IMR-90 (cell line): ENCODE measurements at regions not wholly inside any gene's neighbourhood (a gene's known extent, or its start where the extent isn't known, plus 50 kb on each side); places are given as distances from the start of the nearest gene placed in this dataset.

Source experiments
- ATAC-seq: fragments of 200-7000 bp; cut with Tn5 transposase; 2 replicates; pipeline ENCODE4 v1.9.1; 2020; ENCODE audit warnings: low read depth, mild to moderate bottlenecking, moderate library complexity
- BruUV-seq: library from RNA; stranded (reverse); fragments of 400-500 nt; replicated peaks from 2 replicates; lab custom pipeline; 2021; lab: Mats Ljungman, UMichigan
- CTCF ChIA-PET: fragments of 300-600 bp; formaldehyde crosslinking; extraction: SDS; loops from one replicate; lab custom pipeline; 2021; ENCODE audit warnings: antibody characterized with exemption; lab: Yijun Ruan, JAX
- POLR2A ChIA-PET: fragments of 300-600 bp; sonication (Branson Sonifier 250); formaldehyde crosslinking; loops from one replicate; lab custom pipeline; 2022; ENCODE audit warnings: antibody characterized with exemption; ENCODE audit not compliant: unreplicated experiment; lab: Charles Lee
- DNase-seq: peaks from one replicate; pipeline ENCODE4 v3.0.0; 2013
- H2AFZ ChIP-seq: replicated peaks from 2 replicates; pipeline ENCODE3; 2013; ENCODE audit warnings: low read length, mild to moderate bottlenecking; ENCODE audit not compliant: poor library complexity
- H2AK5ac ChIP-seq: 2 replicates; pipeline ENCODE4 v1.6.1; 2013; ENCODE audit warnings: low read depth, low read length, inconsistent platforms
- H2AK9ac ChIP-seq: replicated peaks from 2 replicates; pipeline ENCODE3; 2013; ENCODE audit warnings: mild to moderate bottlenecking, low read depth, low read length, moderate library complexity; ENCODE audit not compliant: poor library complexity
- H2BK120ac ChIP-seq: 2 replicates; pipeline ENCODE4 v1.6.1; 2013; ENCODE audit warnings: low read depth, low read length, inconsistent platforms
- H2BK15ac ChIP-seq: 3 replicates; pipeline ENCODE4 v1.6.1; 2013; ENCODE audit warnings: low read depth, low read length, inconsistent platforms
- H2BK20ac ChIP-seq: 2 replicates; pipeline ENCODE4 v1.6.1; 2013; ENCODE audit warnings: low read depth, mild to moderate bottlenecking, inconsistent platforms, low read length, moderate library complexity
- H2BK5ac ChIP-seq: 2 replicates; pipeline ENCODE4 v1.6.1; 2013; ENCODE audit warnings: mild to moderate bottlenecking, low read depth, low read length, inconsistent platforms; ENCODE audit not compliant: poor library complexity, severe bottlenecking
- H3K14ac ChIP-seq: replicated peaks from 2 replicates; pipeline ENCODE4 v1.6.1; 2013; ENCODE audit warnings: low read depth, low read length, inconsistent platforms
- H3K18ac ChIP-seq: 2 replicates; pipeline ENCODE4 v1.6.1; 2013; ENCODE audit warnings: low read depth, low read length, control low read depth
- H3K23ac ChIP-seq: 2 replicates; pipeline ENCODE4 v1.6.1; 2013; ENCODE audit warnings: low read depth, low read length, inconsistent platforms
- H3K27ac ChIP-seq: 2 replicates; pipeline ENCODE4 v1.5.1; 2013; ENCODE audit warnings: mild to moderate bottlenecking, control low read depth, low read length; ENCODE audit not compliant: insufficient read depth
- H3K27me3 ChIP-seq: 2 replicates; pipeline ENCODE4 v1.6.1; 2013; ENCODE audit warnings: low read length; ENCODE audit not compliant: control insufficient read depth, insufficient read depth
- H3K36me3 ChIP-seq: 2 replicates; pipeline ENCODE4 v1.6.1; 2013; ENCODE audit warnings: low read length, mixed read lengths; ENCODE audit not compliant: control insufficient read depth, insufficient read depth
- H3K4ac ChIP-seq: 2 replicates; pipeline ENCODE4 v1.6.1; 2013; ENCODE audit warnings: low read depth, low read length, inconsistent platforms
- H3K4me1 ChIP-seq: 2 replicates; pipeline ENCODE4 v1.6.1; 2013; ENCODE audit warnings: low read length, mixed read lengths; ENCODE audit not compliant: control insufficient read depth, insufficient read depth
- H3K4me2 ChIP-seq: 2 replicates; pipeline ENCODE4 v1.6.1; 2013; ENCODE audit warnings: low read depth, mild to moderate bottlenecking, control low read depth, low read length, moderate library complexity
- H3K4me3 ChIP-seq: 2 replicates; pipeline ENCODE4 v1.5.1; 2013; ENCODE audit warnings: low read depth, mild to moderate bottlenecking, control low read depth, low read length, moderate library complexity; ENCODE audit not compliant: insufficient read depth
- H3K56ac ChIP-seq: 2 replicates; pipeline ENCODE4 v1.6.1; 2013; ENCODE audit warnings: low read length, inconsistent platforms; ENCODE audit not compliant: insufficient read depth; ENCODE audit errors: extremely low read depth
- H3K79me1 ChIP-seq, 2 experiments: 2 replicates each; pipeline ENCODE4 v1.6.1; 2013; ENCODE audit warnings: low read length in 2 of 2, inconsistent platforms in 1 of 2, low read depth in 1 of 2
- H3K9ac ChIP-seq: 2 replicates; pipeline ENCODE4 v1.6.1; 2013; ENCODE audit warnings: low read depth, low read length, control low read depth
- H3K9me1 ChIP-seq: 2 replicates; pipeline ENCODE4 v1.6.1; 2013; ENCODE audit warnings: low read length, inconsistent platforms; ENCODE audit not compliant: insufficient read depth
- H3K9me3 ChIP-seq: 2 replicates; pipeline ENCODE4 v1.6.1; 2013; ENCODE audit warnings: low read length; ENCODE audit not compliant: control insufficient read depth, insufficient read depth
- H4K20me1 ChIP-seq: 2 replicates; pipeline ENCODE4 v1.6.1; 2013; ENCODE audit warnings: low read length, inconsistent platforms; ENCODE audit not compliant: insufficient read depth
- H4K5ac ChIP-seq: 2 replicates; pipeline ENCODE4 v1.6.1; 2013; ENCODE audit warnings: mild to moderate bottlenecking, low read depth, low read length, control low read depth
- H4K8ac ChIP-seq, 2 experiments: 2 replicates each; pipeline ENCODE4 v1.6.1; 2013; ENCODE audit warnings: low read depth in 2 of 2, low read length in 2 of 2, control low read depth in 1 of 2, inconsistent platforms in 1 of 2
- H4K91ac ChIP-seq: 2 replicates; pipeline ENCODE4 v1.6.1; 2013; ENCODE audit warnings: low read depth, low read length, inconsistent platforms; ENCODE audit not compliant: insufficient read depth
- CHD1 ChIP-seq: IDR thresholded peaks from 2 replicates; pipeline ENCODE4 v1.6.1; 2012; ENCODE audit warnings: low read depth, low read length, improper control_type of control experiment
- FOS ChIP-seq: fragments of 150-350 bp; IDR thresholded peaks from 2 replicates; pipeline ENCODE4 v1.6.1; 2016; ENCODE audit warnings: low read depth, low read length
- MAZ ChIP-seq: IDR thresholded peaks from 2 replicates; pipeline ENCODE4 v1.6.1; 2012; ENCODE audit warnings: low read depth, mild to moderate bottlenecking, low read length, improper control_type of control experiment, moderate library complexity, borderline replicate concordance
- MXI1 ChIP-seq: IDR thresholded peaks from 2 replicates; pipeline ENCODE4 v1.6.1; 2012; ENCODE audit warnings: low read depth, mild to moderate bottlenecking, low read length, moderate library complexity, borderline replicate concordance
- NFE2L2 ChIP-seq: fragments of 150-350 bp; IDR thresholded peaks from 2 replicates; pipeline ENCODE4 v1.6.1; 2016; ENCODE audit warnings: low read depth, mild to moderate bottlenecking, low read length
- POLR2A ChIP-seq: IDR thresholded peaks from 2 replicates; pipeline ENCODE4 v1.6.1; 2012; ENCODE audit warnings: mild to moderate bottlenecking, low read depth, low read length
- RAD21 ChIP-seq: IDR thresholded peaks from 2 replicates; pipeline ENCODE4 v1.6.1; 2012; ENCODE audit warnings: low read length, improper control_type of control experiment
- RCOR1 ChIP-seq: IDR thresholded peaks from 2 replicates; pipeline ENCODE4 v1.6.1; 2012; ENCODE audit warnings: mild to moderate bottlenecking, low read length, improper control_type of control experiment; ENCODE audit not compliant: insufficient replicate concordance
- RFX5 ChIP-seq: IDR thresholded peaks from 2 replicates; pipeline ENCODE4 v1.8.0; 2012; ENCODE audit warnings: low read depth, mild to moderate bottlenecking, low read length, moderate library complexity
- SMC3 ChIP-seq: fragments of 150-350 bp; IDR thresholded peaks from 2 replicates; pipeline ENCODE4 v1.6.1; 2016; ENCODE audit warnings: low read depth, mild to moderate bottlenecking, antibody characterized with exemption, low read length, moderate library complexity
- WGBS, 2 experiments: methylation state at CpG; one replicate each; pipeline versions ENCODE4 v1.1.5 to v1.1.7; 2013; ENCODE audit warnings: missing lambda C conversion rate in 2 of 2; ENCODE audit not compliant: insufficient read length in 1 of 2; ENCODE audit errors: extremely low coverage in 2 of 2; 5-methylcytosine and 5-hydroxymethylcytosine counted together
- dilution Hi-C: fragments of 300-500 bp; cut with HindIII; formaldehyde crosslinking; loops from one replicate; pipeline ENCODE4 v1.14.3; 2018; ENCODE audit warnings: low sequenced_read_pairs; ENCODE audit not compliant: unreplicated experiment
- in situ Hi-C: fragments of 300-500 bp; cut with MboI; formaldehyde crosslinking; loops from 3 replicates; pipeline ENCODE4 v1.14.3; 2019; ENCODE audit warnings: low sequenced_read_pairs, inconsistent platforms, mixed read lengths
- intact Hi-C: fragments of 100-400 bp; cut with micrococcal nuclease; formaldehyde crosslinking; loops from 2 replicates; pipeline ENCODE4 v1.10.0; 2022
- TF ChIP-seq, protein P1 (sequence below): fragments of 150-350 bp; IDR thresholded peaks from 2 replicates; pipeline ENCODE4 v1.6.1; 2016; ENCODE audit warnings: low read depth, mild to moderate bottlenecking, low read length, moderate library complexity, borderline replicate concordance
- TF ChIP-seq, protein P2 (sequence below): conservative IDR thresholded peaks from 2 replicates; pipeline ENCODE4 v1.5.1; 2012; ENCODE audit warnings: mild to moderate bottlenecking, low read depth, low read length, improper control_type of control experiment

- no peak for TF ChIP-seq RAD21
These were observed 128.5 kb downstream of the KIF26A start (continued) for GRCh38 chr14:104266631-104267575.

- no peak overlapping the region for H2BK5ac ChIP-seq
- H3K4me1 ChIP-seq, result no peaks in the 10 kb centered on the region
- ATAC-seq, result no peak
- no peak overlapping the region for H2AFZ ChIP-seq
- in situ Hi-C loops, result no loop called here
- no peak overlapping the region for H3K9ac ChIP-seq
- H3K27ac ChIP-seq, result no peak overlapping the region
- H2BK20ac ChIP-seq, result no peak overlapping the region
- H3K18ac ChIP-seq, result no peak overlapping the region
- ChIA-PET POLR2A (no interaction called here), CTCF (interaction anchor here (0.7 kb wide), 1 partner anchor 1793 kb away, joined by 7 read pairs; no protein-coding TSS in a partner anchor)
- no peak overlapping the region for H3K4me3 ChIP-seq
- no peak overlapping the region for H3K4ac ChIP-seq
- H3K23ac ChIP-seq, result no peak overlapping the region
- WGBS, 2 experiments, result 60% methylated on average over 4 of the region's 18 CpGs; no CpG with 5 or more reads in 1 of the 2 experiments
- dilution Hi-C loops, result no loop called here
- no peak overlapping the region for H3K14ac ChIP-seq
- no peaks in the 10 kb centered on the region for H3K27me3 ChIP-seq
- H3K56ac ChIP-seq, result no peak overlapping the region
- H3K4me2 ChIP-seq, result no peak overlapping the region
- H4K91ac ChIP-seq, result no peak overlapping the region
- H3K79me1 ChIP-seq, result no peaks in the 10 kb centered on the region
- no peak overlapping the region for H2AK5ac ChIP-seq
- H2AK9ac ChIP-seq, result no peak overlapping the region
- no peak overlapping the region for H4K8ac ChIP-seq
- no peaks in the 10 kb centered on the region for H3K9me1 ChIP-seq
- H2BK15ac ChIP-seq, result no peak overlapping the region
- no peak overlapping the region for H4K5ac ChIP-seq
- H3K36me3 ChIP-seq, result no peaks in the 10 kb centered on the region
- peaks cover 37% of the 10 kb centered on the region for H3K9me3 ChIP-seq
- intact Hi-C loops, result no loop called here
- H2BK120ac ChIP-seq, result no peak overlapping the region
- H4K20me1 ChIP-seq, result no peaks in the 10 kb centered on the region
- no peak for DNase-seq
- no TSS peak for BruUV-seq
- TF ChIP-seq CHD1, result no peak
- no peak for TF ChIP-seq POLR2A
- no peak for TF ChIP-seq SMC3
- TF ChIP-seq, protein P1, sequence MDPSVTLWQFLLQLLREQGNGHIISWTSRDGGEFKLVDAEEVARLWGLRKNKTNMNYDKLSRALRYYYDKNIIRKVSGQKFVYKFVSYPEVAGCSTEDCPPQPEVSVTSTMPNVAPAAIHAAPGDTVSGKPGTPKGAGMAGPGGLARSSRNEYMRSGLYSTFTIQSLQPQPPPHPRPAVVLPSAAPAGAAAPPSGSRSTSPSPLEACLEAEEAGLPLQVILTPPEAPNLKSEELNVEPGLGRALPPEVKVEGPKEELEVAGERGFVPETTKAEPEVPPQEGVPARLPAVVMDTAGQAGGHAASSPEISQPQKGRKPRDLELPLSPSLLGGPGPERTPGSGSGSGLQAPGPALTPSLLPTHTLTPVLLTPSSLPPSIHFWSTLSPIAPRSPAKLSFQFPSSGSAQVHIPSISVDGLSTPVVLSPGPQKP, result no peak
- no peak for TF ChIP-seq RFX5
- TF ChIP-seq NFE2L2, result no peak
- no peak for TF ChIP-seq RCOR1
- TF ChIP-seq MXI1, result no peak
- no peak for TF ChIP-seq RAD21
- TF ChIP-seq, protein P2, sequence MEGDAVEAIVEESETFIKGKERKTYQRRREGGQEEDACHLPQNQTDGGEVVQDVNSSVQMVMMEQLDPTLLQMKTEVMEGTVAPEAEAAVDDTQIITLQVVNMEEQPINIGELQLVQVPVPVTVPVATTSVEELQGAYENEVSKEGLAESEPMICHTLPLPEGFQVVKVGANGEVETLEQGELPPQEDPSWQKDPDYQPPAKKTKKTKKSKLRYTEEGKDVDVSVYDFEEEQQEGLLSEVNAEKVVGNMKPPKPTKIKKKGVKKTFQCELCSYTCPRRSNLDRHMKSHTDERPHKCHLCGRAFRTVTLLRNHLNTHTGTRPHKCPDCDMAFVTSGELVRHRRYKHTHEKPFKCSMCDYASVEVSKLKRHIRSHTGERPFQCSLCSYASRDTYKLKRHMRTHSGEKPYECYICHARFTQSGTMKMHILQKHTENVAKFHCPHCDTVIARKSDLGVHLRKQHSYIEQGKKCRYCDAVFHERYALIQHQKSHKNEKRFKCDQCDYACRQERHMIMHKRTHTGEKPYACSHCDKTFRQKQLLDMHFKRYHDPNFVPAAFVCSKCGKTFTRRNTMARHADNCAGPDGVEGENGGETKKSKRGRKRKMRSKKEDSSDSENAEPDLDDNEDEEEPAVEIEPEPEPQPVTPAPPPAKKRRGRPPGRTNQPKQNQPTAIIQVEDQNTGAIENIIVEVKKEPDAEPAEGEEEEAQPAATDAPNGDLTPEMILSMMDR, result no peak
- TF ChIP-seq MAZ, result no peak
- TF ChIP-seq FOS, result no peak
These were observed 129.5 kb downstream of the KIF26A start for GRCh38 chr14:104267895-104268294.
